K562 (cell line): ENCODE measurements at regions not wholly inside any gene's neighbourhood (a gene's known extent, or its start where the extent isn't known, plus 50 kb on each side); places are given as distances from the start of the nearest gene placed in this dataset.

Experiments used
- ATAC-seq: fragments of 200-7000 bp; cut with Tn5 transposase; 3 replicates; pipeline ENCODE4 v1.9.1; 2020; ENCODE audit warnings: moderate library complexity
- BruUV-seq: library from RNA; stranded (reverse); fragments of 400-500 nt; replicated peaks from 2 replicates; lab custom pipeline; 2021; lab: Mats Ljungman, UMichigan
- CTCF ChIA-PET: fragments of 300-600 bp; formaldehyde crosslinking; extraction: SDS; loops from one replicate; lab custom pipeline; 2021; ENCODE audit warnings: low intra/inter-chr PET ratio; lab: Yijun Ruan, JAX
- POLR2A ChIA-PET: fragments of 300-600, 350-650 bp; sonication (Branson Sonifier 250); formaldehyde crosslinking; extraction: SDS; loops from one replicate; lab custom pipeline; 2021; ENCODE audit warnings: antibody characterized with exemption, inconsistent platforms; lab: Yijun Ruan, JAX
- DNase-seq, 4 experiments: peaks; one replicate each; pipeline versions ENCODE4 v3.0.0 to v3.0.0-alpha.2; 2011 to 2018; ENCODE audit warnings: low spot score in 3 of 4, mixed read lengths in 3 of 4; ENCODE audit errors: extremely low read depth in 1 of 4
- FAIRE-seq: peaks from 2 replicates; lab custom pipeline; 2011; peaks lifted over from hg19 to GRCh38; lab: Jason Lieb, UNC
- H2AFZ ChIP-seq: 2 replicates; pipeline ENCODE4 v1.6.0; 2011; ENCODE audit warnings: low read depth, low read length, control low read depth, inconsistent platforms
- H3K27ac ChIP-seq: fragments of 200-600 bp; 3 replicates; pipeline ENCODE4 v1.8.0; 2011; ENCODE audit warnings: low read depth, mild to moderate bottlenecking, control low read depth, inconsistent platforms, low read length, moderate library complexity, mixed read lengths; ENCODE audit errors: extremely low read depth
- H3K27me3 ChIP-seq, 2 experiments: fragments of 300-600 bp in 1 of 2; 2 replicates in 1 of 2; 3 replicates in 1 of 2; pipeline versions ENCODE4 v1.6.0 to v1.8.0; 2011; ENCODE audit warnings: inconsistent platforms in 2 of 2, low read length in 2 of 2, mild to moderate bottlenecking in 1 of 2, mixed read lengths in 1 of 2, moderate library complexity in 1 of 2; ENCODE audit not compliant: control insufficient read depth in 2 of 2, insufficient read depth in 2 of 2
- H3K36me3 ChIP-seq: fragments of 300-600 bp; 3 replicates; pipeline ENCODE4 v1.8.0; 2011; ENCODE audit warnings: mild to moderate bottlenecking, low read length, inconsistent platforms; ENCODE audit not compliant: control insufficient read depth, insufficient read depth
- H3K4me1 ChIP-seq, 2 experiments: fragments of 200-600 bp in 1 of 2; replicated peaks in 1 of 2; 2 replicates in 1 of 2; 3 replicates in 1 of 2; pipeline versions ENCODE4 v1.5.1 to v1.8.0; 2011; ENCODE audit warnings: inconsistent platforms in 2 of 2, low read length in 2 of 2, mild to moderate bottlenecking in 1 of 2, mixed read lengths in 1 of 2, moderate library complexity in 1 of 2; ENCODE audit not compliant: control insufficient read depth in 2 of 2, insufficient read depth in 2 of 2
- H3K4me2 ChIP-seq: 2 replicates; pipeline ENCODE4 v1.6.1; 2011; ENCODE audit warnings: low read length, control low read depth, inconsistent platforms, mixed read lengths; ENCODE audit not compliant: insufficient read depth
- H3K4me3 ChIP-seq: fragments of 200-600 bp; sonication (generic), shearing (Covaris generic); 2 replicates; pipeline ENCODE4 v1.5.1; 2016; ENCODE audit warnings: control low read depth, inconsistent platforms
- H3K79me2 ChIP-seq: fragments of 200-600 bp; 3 replicates; pipeline ENCODE4 v1.8.0; 2011; ENCODE audit warnings: low read length, inconsistent platforms; ENCODE audit not compliant: control insufficient read depth, insufficient read depth
- H3K9ac ChIP-seq, 2 experiments: 2 replicates each; pipeline versions ENCODE4 v1.6.0 to v1.6.1; 2011; ENCODE audit warnings: low read depth in 2 of 2, low read length in 2 of 2, control low read depth in 1 of 2, inconsistent platforms in 1 of 2, mild to moderate bottlenecking in 1 of 2, mixed read lengths in 1 of 2; ENCODE audit not compliant: insufficient read depth in 1 of 2
- H3K9me1 ChIP-seq: one replicate; pipeline ENCODE4 v1.6.0; 2011; ENCODE audit warnings: inconsistent platforms, mild to moderate bottlenecking, low read length, moderate library complexity; ENCODE audit not compliant: control insufficient read depth, insufficient read depth
- H3K9me3 ChIP-seq: replicated peaks from 2 replicates; pipeline ENCODE4 v1.5.1; 2011; ENCODE audit warnings: low read depth, low read length, inconsistent platforms; ENCODE audit not compliant: control insufficient read depth, insufficient read depth
- H4K20me1 ChIP-seq: replicated peaks from 2 replicates; pipeline ENCODE4 v1.6.1; 2011; ENCODE audit warnings: low read length, inconsistent platforms, mixed read lengths; ENCODE audit not compliant: control insufficient read depth, insufficient read depth
- RFX5 ChIP-seq: IDR thresholded peaks from 2 replicates; pipeline ENCODE4 v1.6.1; 2011; ENCODE audit warnings: low read depth, mild to moderate bottlenecking, improper control_type of control experiment, low read length
- USF2 ChIP-seq: sonication (generic); formaldehyde crosslinking; IDR thresholded peaks from 2 replicates; pipeline ENCODE4 v1.5.0; 2020; ENCODE audit warnings: missing genetic modification reagents
- ZNF318 ChIP-seq, 2 experiments: fragments of 450-650 bp; IDR thresholded peaks; 2 replicates each; pipeline ENCODE4 v1.6.1; 2016; ENCODE audit warnings: mild to moderate bottlenecking in 2 of 2, borderline replicate concordance in 1 of 2, low read depth in 1 of 2, moderate library complexity in 1 of 2
- in situ Hi-C: fragments of 300-500 bp; cut with MboI; formaldehyde crosslinking; loops from 4 replicates; pipeline ENCODE4 v1.15.0; 2018; ENCODE audit warnings: inconsistent platforms, mixed read lengths
- intact Hi-C: fragments of 100-400 bp; cut with micrococcal nuclease; formaldehyde crosslinking; loops from 2 replicates; pipeline ENCODE4 v1.14.2; 2022
- TF ChIP-seq, protein P1 (sequence below), 2 experiments: IDR thresholded peaks in 1 of 2; conservative IDR thresholded peaks in 1 of 2; 2 replicates each; pipeline ENCODE4 v1.6.1; 2016; ENCODE audit warnings: low read depth in 2 of 2, mild to moderate bottlenecking in 1 of 2, missing compliant biosample characterization in 1 of 2, missing genetic modification characterization in 1 of 2, moderate library complexity in 1 of 2

- ChIA-PET CTCF (no interaction called here), POLR2A (interaction anchor here (1.0 kb wide), 1 partner anchor 10 kb away, joined by 3 read pairs; no protein-coding TSS in a partner anchor)
- Histone ChIP-seq H3K4me1 (peaks cover 0 to 5% of the 10 kb centered on the region in 2 experiments; a peak in 3 of 5 replicates), H3K9me1 (no peaks in the 10 kb centered on the region), H3K4me3 (no peak overlapping the region), H4K20me1 (no peaks in the 10 kb centered on the region), H3K27ac (no peak overlapping the region), H3K9ac (no peak overlapping the region), H3K79me2 (no peaks in the 10 kb centered on the region), H3K4me2 (no peak overlapping the region), H3K27me3 (peaks cover 13 to 31% of the 10 kb centered on the region in 2 experiments; a peak in 4 of 5 replicates), H3K36me3 (no peaks in the 10 kb centered on the region), H3K9me3 (no peaks in the 10 kb centered on the region), H2AFZ (no peak overlapping the region)
- BruUV-seq, result no TSS peak
- in situ Hi-C loops (no loop called here), intact Hi-C loops (no loop called here)
- FAIRE-seq (no peak), ATAC-seq (no peak), DNase-seq (no peak)
- no peak for TF ChIP-seq RFX5
- no peak for TF ChIP-seq USF2 (CRISPR knock-in tag)
- TF ChIP-seq, protein P1, sequence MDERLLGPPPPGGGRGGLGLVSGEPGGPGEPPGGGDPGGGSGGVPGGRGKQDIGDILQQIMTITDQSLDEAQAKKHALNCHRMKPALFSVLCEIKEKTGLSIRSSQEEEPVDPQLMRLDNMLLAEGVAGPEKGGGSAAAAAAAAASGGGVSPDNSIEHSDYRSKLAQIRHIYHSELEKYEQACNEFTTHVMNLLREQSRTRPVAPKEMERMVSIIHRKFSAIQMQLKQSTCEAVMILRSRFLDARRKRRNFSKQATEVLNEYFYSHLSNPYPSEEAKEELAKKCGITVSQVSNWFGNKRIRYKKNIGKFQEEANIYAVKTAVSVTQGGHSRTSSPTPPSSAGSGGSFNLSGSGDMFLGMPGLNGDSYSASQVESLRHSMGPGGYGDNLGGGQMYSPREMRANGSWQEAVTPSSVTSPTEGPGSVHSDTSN (CRISPR knock-in tag; IDR thresholded peaks at IDR 0.05; ENCODE audit: low read depth), result no peak
- TF ChIP-seq, protein P1 (tag; conservative IDR thresholded peaks at IDR 0.05; ENCODE audit: low read depth), result no peak
- TF ChIP-seq ZNF318 (IDR thresholded peaks at IDR 0.05; ENCODE audit: borderline replicate concordance in 1 of 2, low read depth in 1 of 2), result no peak
These were observed 189.5 kb downstream of the REEP3 start for GRCh38 chr10:63710703-63711102.
